Amniotic epithelial cell (primary cell): ENCODE measurements at regions not wholly inside any gene's neighbourhood (a gene's known extent, or its start where the extent isn't known, plus 50 kb on each side); places are given as distances from the start of the nearest gene placed in this dataset.

ENCODE experiments used
- DNase-seq: peaks from one replicate; pipeline ENCODE4 v3.0.0-alpha.2; 2010; ENCODE audit warnings: low read depth

DNA sequence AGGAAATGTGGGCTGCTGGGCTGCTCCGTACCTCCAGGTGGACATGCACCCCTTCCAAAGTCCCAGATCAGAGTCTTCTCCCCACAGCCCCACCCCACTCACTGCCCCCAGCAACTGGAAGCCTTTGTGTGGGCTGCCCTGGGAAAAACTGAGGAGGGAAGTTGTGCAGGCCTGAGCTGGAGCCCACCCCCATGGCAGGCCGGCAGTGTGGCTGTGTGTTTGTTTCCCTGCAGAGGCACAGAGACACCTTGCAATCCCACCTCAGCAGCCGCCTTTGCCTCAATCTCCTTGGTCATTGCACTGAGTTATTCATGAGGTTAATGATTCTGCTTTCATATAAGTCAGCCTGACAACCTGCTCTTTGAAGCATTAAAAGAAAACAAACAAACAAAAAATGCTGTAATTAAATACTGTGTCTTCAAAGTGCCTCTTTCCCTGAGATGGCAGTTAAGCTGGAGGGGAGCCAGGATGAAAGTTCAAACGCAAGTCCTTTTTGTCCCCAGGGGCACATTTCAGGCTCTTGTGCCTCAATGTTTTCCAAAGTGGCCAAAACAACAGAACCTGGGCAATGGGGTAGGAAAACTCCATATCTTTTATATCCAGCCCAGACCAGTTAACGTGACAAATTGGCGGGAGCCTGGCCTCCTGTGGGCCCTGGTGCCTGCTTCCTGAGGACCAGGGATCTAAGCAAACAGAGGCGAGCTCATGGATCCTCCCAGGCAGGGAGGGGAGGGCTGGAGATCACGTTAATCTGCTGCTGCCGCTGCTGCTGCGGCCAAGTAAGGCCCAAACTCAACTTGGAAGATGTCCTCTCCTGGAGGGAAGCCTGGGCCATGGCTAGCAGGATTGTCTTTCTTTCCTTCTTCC, 51.9 kb upstream of the TSPAN11 start:
- no peak for DNase-seq

DNA sequence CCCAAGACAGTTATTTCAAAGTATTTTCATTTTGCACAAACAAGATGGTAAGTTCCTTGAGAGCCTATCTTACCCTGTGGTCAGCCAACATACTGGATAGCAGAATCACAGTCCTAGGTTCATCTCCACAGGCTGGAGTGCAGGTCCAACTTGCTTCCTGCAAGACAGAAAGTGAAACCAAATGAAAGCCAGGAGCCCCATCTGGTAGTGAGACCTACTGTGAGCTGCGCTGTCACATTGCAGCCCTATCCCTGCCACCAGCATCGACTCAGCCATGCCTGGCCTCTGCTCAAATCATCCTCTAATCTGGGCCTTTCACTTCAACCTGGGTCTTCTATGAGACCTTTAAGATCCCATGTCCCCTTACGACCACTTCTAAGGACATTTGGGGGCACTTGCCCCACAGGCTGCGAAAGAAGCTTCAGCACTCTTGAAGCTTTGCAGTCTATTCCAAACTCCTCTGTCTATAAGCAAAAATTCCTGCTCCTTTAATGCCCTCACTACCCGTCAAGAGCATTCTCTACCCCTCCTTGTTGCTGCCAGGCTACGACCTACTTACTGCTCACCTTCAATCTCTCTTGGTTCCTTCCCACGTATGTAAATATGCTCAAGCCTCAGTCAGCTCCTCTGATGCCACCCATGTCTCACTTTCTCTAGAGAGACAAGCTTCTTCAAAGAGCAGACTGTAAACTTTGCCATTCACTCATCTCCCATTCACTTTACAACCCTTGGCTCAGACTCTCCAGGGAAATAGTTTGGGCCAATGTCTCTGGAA, 55.9 kb upstream of the TSPAN11 start:
- DNase-seq, result peak; percentile 14

DNA sequence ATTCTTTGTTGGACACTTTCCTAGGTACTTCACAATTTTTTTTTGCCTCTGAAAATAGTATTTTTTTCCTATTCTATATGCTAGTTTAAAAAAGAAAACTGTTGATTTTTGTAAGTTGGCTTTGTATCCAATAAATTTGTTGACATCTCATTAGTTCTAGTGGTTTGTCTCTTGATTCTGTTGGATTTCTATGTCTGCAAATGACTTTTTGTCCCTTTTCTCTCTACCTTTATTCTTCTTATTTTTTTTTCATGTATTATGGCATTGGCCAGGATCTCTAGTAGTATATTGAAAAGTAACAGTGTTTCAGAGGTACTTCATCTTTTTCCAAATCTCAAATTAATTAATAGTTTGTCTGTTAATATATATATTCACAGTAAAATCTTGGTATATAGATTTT, 59.1 kb upstream of the TSPAN11 start:
- no peak for DNase-seq

DNA sequence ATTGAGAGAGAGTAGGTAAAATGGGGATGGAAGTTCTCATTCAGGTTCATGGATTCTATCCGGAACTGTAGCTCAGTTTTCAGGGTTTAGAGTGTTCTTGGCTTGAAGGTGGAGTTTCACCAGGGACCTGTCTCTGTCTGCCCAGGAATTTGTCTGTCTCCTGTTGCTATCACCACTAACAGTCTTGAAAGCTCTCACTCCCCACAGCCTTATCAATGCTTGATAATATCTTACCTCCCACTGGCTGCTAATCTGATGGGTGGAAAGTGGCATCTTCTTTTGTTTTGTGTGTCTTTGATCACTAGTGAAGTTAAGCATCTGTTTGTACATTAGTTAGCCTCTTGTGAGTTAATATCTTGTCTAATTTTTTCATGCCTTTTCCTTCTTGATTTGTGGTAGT, 60.3 kb upstream of the TSPAN11 start:
- no peak for DNase-seq

DNA sequence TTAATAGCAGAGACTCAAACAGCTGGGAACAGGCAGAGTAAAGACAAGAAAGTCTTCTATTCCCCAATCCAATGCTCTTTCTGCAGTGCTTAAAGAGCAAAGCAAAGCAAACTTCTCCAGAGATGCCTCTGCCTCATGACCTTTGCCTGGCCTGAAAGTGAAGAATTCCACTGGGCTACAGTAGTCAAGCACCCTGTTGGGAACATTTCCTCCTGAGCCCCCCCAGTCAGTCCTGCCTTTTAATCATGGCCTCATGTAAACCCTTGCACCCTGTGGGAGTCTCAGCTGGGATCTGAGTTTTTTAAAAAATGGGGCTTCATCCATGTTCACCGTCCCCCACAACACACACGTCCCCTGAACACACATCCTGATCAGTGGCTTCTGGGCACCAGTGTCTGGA, 62.7 kb upstream of the TSPAN11 start:
- no peak for DNase-seq

- peak; percentile 50 for DNase-seq
These were observed 64.1 kb upstream of the TSPAN11 start for GRCh38 chr12:30862486-30862885.

DNA sequence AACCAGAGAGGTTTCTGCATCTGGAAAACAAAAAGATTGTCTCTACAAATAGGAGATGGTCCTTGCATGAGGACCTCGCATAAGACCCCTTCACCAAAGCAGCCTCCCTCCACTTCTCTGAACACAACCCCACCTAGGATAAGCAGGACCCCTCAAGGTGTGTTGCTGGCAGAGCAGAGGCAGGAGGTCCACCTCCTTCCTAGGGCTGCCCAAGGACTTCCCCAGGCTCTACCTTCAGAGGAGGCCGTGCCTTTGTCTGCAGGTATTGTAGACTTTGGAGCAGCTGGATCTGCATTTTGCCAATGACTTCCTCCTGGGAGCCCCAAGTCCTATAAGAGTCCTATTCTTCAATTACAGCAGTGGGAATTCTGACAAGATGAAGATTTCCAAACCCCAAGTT, 67.3 kb upstream of the TSPAN11 start:
- DNase-seq, result no peak

DNA sequence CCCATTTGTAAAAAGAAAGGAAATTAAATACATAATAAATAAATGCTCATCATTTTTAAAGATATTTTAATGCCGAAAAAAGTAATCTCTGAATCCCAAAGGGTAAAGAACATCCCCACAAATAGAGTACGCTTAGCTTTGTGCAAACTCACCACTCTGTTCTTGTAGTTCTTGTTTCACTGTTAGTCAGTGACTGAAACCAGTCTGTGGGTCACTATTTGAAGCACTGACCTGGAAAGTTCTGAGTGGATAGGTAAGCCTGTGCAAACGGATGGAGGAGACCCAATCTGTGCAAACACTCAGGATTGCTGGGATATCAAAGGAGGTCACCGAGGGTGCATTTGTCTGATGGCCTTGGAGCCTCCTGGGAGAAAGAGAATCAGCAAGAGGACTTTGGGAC, 68.1 kb upstream of the TSPAN11 start:
- no peak for DNase-seq

DNA sequence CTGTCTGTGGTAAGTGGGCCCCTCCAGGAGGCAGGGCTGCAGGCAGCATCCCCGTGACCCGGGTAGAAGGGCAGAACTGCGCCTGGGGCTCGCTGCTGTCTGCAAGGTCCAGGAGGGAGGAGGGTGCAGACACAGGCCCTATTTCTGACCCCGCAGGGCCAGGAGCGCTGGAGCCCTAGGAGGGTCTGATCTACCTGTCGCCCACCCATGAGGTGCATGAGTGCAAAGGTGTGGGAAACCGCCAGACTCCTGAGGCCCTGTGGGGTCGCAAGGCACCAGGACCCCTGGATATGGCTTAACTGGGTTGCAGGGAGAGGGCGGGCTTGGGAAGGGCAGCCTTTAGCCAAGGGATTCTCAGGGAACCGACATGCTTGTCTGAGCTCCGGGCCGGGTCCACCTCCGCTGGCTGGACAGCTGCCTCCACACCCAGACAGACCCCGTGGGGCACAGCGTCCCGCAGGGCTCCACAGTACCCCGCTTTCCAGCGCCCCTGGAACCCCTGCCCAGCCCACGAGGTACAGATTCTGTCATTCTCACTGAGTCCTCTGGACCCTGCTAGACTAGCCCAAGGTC, 72.9 kb upstream of the TSPAN11 start:
- DNase-seq, result no peak

DNA sequence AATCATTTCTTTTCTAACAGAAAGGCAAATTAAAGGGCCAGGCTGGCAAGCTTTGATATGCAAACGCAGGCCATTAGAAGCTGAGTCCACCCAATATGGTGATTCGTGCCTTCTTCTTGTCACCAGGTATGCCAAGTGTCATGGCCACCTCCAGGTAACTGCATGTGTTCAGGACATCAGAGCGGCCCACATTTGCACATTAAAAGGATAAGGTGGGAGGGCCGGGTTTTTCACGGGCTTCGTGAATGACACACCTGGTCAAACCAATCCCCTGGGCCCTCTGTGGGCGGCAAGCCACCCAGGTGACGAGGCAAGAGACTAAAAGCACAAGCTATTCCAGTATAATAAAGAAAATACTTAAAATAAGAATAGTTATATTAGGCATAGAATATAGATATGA, 75.9 kb upstream of the TSPAN11 start:
- DNase-seq, result no peak

DNA sequence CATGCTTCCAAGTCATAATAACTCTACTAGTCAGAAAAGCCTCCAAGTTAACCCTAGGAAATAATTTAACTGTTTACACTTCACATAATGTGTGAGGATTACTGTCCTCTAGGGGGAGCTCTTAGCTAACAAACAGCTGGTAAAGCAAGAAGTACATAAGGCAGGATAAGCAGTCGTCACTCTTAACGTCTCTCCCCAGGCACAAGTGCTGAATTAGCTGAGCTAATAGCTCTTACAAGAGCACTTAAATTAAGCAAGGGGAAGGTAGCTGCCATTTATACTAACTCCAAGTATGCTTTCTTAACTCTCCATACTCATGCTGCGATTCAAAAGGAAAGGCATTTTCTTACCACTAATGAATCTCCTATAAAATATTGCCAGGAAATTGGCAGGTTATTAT, 79.3 kb upstream of the TSPAN11 start:
- DNase-seq, result peak; percentile 73

GRCh38 chr12:30846776-30847175, 79.8 kb upstream of the TSPAN11 start:
- no peak for DNase-seq

GRCh38 chr12:30845676-30846075, 80.9 kb upstream of the TSPAN11 start:
- DNase-seq, result no peak

DNA sequence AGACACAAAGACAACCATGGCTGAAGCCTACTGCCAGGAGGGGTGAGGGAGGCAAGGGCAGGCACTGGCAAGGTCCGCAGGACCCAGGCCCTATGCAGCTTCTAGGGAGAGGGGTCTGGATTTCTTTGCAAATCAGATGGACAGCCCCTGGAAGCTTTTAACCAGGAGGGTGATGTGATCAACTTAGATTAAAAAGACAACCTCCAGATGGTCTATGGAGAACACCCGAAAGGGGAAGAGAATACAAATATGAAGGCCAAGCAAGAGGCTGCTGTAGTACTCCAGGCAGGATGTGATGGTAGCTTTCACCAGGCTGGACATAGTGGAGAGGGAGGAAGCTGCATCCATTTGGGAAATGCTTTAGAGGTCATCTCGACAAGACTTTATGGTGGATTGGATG, 83.3 kb upstream of the TSPAN11 start:
- no peak for DNase-seq

DNA sequence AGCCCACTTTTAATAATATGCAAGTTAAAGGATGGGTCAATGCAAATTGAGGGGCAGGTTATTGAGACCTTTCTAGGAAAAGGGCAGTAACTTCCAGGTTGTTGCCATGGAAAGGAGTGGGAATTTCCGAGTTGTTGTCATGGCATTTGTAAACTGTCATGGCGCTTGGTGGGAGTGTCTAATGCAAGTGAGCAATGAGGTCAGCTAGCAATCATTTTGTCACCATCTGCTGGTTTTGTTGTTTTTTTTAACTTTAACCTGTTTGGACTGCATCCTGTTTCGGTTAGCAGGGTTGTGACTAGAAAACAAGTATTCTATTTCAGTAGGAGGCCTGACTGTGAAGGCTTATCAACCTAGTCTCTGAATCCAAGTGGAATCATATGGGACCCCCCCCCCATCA, 85.8 kb upstream of the TSPAN11 start:
- DNase-seq, result peak; percentile 5

DNA sequence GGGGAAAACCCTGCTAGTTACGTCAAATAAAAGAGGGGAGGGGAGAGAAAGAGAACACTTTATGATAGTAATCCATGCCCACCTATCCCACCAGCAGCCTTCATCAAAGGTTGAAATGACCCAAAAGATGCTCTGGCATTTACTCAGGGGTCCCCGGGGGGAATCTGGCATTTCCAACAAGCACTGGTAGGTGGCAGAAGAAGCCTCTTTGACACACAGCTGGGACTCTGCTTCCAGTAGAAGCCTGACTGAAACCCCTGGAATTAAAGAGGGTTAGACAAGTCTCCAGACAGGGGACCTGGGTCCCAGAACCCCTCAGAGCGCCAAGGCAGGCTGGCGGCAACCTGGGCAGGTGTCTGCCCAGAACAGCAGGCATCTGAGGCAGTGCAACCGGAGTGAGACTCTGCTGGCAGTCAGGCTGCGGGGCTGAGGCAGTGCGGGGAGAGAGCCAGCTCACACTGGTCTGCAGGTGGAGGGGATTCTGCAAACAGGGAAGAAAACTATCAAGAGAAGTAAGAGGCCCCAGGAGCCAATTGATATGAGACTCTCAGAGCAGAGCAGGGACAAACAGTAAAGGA, 85.0 kb upstream of the CAPRIN2 start:
- DNase-seq, result no peak

DNA sequence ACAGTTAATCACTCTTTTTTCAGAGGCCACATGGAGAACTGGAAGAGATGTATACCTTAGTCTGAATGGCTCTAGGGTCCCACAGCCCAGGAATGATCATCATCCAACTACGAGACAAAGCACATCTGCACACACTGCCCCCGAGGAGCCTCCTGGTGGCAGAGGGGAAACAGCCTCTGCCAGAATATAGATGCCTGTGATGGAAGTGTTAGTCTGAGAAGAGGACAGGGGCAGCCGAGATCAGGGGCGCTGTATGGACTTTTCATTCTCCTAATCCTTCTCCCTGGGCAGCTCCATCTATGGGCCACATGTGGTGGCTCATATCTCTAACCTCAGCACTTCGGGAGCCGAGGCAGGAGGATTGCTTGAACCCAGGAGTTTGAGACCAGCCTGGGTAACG, 82.8 kb upstream of the CAPRIN2 start:
- DNase-seq, result no peak

DNA sequence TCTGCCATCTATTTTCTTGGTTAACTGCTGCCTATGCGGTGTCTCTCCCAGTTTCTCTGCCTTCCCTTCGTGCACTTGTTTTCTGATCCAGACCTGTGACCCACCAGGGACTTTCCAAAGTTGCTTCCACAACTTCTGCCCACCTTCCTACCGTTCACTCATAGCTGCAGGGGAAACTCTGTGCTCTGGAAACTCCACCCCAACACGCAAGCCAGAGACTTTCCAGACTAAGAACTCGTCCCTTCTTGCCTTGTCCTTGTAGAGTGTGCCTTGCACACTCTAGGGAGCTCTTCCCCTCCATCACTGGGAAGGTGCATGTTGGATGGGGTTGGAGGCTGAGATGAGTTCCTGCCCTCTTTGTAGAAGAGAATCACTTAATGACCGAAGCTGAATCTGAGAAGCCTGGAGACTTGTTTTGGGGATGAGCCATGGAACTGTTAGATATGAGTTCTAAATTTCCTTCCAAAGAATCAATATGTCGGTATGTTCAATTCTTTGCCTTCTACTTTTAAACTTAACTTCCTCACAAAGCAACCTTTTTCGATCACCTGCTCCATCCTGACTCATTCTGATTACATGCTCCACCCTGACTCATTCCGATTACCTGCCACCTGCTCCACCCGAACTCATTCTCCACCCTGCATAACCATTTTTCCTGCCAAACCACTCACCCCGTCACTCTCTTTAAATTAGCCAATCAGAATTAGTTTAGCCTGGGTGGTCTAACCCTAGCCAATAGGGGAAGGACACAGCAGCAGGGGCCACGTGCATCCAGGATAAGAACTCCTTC, 82.1 kb upstream of the CAPRIN2 start:
- no peak for DNase-seq

- DNase-seq, result no peak
These were observed 80.5 kb upstream of the CAPRIN2 start for GRCh38 chr12:30835216-30835615.

GRCh38 chr12:30830751-30831150, 76.0 kb upstream of the CAPRIN2 start:
- no peak for DNase-seq

GRCh38 chr12:30829876-30830275, 75.1 kb upstream of the CAPRIN2 start:
- DNase-seq, result no peak

DNA sequence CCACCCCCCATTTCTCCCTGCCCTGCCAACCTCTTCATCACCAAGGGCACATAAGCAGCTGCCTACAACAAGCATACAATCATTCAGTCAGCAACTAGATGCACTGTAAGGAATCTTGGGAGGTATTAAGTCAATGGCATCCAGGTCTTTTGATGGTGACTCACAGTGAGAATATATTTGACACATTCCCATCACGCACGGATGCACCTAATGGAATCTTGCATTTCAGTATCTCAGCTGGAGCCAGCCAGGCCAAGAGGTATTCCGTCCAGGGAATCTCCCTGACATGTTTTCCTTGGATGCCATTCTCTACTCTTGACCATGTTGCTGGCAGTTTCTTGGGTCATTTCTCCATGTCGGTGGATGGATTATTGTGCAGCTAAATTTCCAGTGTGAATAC, 73.9 kb upstream of the CAPRIN2 start:
- no peak for DNase-seq
